Pulmonary artery endothelial cell (primary cell): ENCODE measurements at regions not wholly inside any gene's neighbourhood (a gene's known extent, or its start where the extent isn't known, plus 50 kb on each side); places are given as distances from the start of the nearest gene placed in this dataset.
"Not testable (repeated sequence)": the region's sequence is repeated elsewhere in the genome, so short reads cannot be mapped to it uniquely, and the experiment has no call there.

Experiments
- DNase-seq: peaks from one replicate; pipeline ENCODE4 v3.0.0-alpha.2; 2011; ENCODE audit warnings: low read depth, low spot score

DNA sequence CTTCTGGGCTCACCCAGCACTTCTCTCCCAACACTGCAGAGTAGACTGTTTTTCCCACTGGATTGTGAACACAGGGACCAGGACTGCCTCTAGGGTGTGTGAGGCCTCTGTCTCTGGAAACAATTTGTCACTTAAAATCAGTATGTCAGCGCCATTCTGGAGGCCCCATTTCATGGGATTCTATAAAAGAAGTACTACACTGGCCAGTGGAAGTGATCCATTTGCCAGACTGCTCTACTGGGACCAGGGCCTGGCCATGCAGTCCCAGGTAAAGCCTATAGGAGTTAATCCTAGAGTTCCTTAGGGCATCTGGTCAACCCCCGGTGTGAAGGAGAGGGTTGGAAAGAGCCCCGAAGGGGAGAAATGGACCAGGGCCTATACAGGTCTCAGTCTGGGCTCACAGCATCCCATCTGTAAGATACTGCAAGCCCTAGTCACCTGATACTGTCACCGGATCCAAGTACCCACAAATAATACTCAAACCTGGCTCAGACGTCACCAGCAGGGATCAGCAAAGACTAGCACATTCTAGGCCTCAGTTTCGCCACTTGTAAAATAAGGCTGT lies 245.0 kb downstream of the FOXD2 start:
- no peak for DNase-seq

DNA sequence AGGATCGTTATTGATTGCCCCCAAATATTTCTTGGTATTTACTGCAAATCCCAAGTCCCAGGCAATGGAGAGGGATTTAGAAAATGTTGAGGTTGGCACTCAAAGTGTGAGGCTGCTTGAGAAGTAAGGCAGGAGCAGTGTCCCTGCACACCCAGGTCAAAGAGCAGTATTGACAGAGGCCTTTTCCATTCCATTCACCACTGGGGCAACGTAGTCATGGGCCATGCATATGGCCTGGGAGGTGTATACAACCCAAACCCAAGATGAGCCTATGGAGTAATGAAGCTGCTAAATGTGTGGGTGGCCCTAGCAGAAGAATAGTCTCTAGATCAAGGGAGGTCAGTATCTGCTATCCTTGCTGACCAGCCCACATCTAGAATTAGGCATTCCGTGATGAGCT lies 245.6 kb downstream of the FOXD2 start:
- no peak for DNase-seq

DNA sequence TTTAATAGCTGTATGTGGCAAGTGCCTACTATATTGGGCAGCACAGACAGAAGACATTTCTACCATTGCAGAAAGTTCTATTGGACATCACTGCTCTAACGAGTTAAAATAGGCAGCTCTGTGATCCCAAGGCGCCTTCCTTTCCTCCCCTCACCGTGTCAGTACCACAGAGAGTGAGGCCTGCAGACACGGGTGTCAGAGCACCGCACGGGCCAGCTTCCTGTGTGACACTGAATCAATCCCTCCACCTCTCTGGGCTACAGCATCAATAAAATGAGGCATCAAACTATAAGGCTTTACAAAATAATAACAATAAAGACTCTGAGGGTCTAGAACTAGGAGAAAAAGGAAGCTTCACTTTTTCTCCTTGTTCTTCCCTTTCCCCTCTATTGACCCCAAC lies 246.7 kb downstream of the FOXD2 start:
- no peak for DNase-seq

DNA sequence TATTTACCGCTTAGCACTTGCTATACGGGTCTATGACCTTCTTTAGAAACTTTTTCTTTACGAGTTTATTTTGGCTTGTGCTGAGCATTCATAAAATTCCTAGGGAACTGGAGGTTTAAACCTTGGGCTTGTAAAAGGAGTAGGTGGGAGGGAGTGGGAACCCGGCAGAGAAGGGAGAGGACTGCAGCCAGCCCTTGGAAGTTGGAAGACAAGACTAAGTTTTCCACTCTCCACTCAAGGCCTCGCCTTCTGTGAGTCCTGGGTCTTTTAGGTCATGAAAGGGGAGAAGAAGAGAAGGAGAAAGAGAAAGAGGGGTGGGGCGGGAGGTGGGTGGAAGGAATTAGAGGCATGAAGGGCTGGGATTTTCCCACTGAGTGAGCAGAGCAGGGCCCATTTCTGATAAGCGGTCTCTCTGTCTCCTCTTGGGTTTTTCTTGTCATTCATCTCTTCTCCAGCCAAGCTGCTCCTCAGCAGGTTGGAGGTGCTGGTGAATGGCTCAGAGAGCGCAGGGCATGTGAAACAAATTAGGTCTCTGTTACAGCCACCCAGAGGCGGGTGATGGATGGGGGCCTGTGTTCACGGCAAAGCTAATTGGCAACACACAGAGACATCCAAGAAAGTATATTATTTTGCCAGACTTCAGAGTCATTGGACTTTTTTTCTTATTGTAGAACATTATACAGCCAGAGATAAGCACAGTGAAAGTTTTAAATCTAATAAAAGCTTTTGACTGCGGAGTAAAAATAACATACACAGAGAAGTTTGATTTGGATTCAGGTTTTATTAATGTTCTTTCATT lies 247.3 kb downstream of the FOXD2 start:
- no peak for DNase-seq

DNA sequence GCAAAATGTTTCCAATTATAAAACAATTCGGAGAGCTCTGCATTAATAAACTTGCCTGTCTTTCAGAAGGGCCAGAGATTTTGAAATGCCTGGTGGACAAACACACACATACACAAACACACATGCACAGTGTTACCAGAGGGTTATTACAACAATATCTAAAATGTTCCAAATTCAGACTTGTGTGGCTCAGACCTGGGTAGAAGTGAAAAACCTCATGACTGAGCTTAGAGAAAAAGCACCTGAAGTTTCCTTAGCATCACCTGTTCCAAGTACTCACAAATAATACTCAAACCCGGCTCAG lies 247.9 kb downstream of the FOXD2 start:
- DNase-seq = no peak

DNA sequence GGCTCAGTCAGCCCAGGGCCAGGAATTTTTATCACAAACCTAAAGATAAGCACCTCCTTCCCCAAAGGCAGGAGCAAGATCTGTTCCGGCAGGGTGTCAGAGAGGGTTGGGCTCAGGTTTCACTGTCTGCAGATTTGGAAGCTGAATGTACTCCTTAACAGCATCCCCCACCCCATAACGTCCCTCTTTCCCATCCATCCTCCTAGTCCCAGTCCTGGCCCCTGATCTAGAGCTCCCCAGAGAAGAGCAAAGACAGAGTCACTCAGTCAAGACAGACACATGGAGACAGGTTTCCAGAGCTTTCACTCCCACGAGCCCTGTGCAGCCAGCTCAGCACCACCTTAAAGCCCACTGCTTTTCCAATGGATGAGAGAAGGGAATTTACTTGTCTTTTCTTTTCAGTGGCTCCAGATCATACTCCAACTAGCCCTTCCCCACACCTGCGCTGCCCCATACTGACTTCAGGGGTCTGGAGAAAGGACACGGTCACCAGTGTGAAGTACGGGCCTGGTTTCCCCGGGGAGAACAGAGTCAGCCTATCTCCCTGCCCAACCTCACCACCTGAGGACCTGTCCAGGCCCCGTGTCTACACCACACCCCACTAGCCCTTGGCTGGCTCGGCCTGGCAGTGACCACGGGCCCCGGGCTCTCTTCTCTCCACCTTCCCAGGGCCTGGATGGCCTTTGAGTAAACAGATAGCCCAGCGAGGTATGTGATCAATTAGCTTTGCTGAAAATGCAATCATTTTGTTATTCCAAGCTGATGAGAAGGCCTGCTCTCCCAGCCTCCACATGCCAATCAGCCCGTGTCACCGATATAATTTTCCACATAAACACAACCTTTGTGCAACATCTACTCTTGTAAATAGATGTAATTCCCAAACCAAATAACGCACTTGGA lies 249.1 kb downstream of the FOXD2 start:
- no peak for DNase-seq

DNA sequence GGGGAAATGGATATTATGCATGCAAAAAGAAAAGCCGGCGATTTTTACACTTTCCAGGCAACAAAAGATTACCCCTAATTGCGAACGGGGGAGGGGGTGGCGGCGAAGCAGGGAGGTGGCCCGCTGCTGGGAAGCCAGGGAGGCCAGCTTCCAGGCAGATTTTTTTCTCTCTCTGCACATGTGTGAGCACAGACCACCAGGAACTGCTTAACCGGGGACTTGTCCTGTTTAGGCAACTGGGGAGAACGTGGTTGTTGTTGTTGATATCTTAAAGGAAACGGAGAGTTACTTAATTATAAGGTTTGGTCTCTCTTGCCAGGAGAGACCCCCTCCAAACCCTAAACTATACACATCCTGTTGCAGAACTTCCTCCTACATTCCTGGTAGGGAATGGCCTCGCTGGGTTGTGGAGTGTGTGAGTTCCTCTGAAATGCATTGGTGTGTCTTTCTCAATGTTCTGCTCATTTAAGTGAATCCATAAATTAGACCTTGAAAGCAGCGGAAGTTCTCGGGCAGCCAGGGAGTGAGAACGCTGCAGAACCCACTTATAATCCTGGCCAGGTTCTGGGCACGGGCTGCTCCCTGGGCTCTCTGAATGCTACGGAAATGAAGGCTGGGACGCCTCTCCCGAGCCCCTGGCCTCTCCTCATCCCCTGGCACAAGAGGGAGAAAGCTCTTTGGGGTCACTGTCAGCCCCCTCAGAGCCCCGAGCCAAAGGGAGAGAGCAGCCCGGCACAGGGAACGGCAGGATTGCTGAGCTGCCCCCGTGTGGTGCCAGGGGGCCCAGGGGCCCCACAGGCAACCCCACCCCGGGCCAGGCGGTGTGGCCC lies 250.0 kb downstream of the FOXD2 start:
- DNase-seq = no peak

DNA sequence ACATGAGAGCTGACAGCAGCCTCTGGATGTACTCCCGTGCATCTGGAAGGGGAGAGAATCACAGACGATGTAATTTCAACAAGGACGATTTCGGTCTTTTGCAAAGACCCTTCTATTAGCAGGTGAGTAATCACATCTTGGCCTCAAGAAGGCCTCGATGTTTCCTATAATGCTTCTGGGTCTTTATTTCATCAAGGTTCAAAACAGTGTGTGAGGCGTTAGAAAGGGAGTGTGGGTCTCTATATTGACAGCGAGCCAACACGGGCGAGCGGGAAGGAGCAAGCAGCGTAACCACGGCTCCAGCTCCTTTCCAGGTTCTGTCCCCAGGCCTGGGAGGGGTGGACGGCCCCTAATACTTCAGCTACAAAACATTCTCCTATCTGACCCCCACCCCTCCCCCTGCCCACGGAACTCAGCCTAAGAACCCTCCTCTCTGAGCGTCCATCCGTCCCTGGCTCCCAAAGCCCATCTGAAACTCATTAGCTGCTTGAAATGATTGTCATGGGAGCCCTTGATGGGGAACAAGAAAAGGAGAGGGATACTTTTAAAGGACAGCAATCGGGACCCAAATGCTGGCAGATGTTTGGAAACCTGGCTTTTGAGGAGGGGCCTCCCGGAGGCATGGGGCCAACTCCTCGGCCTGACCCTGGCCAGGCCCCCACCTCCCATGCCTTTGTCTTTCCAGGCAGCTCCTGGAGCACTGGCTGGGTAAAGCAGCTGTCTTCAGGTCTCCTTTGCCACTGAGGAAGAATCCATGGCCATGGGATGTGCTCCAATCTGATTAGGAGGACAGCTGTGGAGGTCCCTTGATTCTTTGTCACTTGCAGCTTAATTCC lies 250.8 kb downstream of the FOXD2 start:
- no peak for DNase-seq

DNA sequence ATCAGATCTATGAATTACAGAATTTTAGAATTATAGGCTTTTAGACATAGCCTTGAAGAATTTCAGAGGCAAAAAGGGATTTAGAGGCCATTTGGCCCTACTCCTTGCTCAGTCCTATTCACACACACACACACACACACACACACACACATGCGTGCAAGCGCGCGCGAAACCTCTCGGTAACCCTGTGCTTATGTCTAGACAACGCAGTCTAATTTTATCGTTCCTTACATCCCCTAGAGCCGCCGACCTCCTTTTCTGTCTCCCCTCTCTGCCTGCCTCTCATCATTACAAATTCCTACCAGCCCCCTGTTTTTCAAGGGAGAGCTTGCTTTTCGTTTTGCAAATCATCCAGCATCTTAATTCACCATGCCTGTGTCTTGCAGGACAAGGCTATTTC lies 252.1 kb downstream of the FOXD2 start:
- no peak for DNase-seq

DNA sequence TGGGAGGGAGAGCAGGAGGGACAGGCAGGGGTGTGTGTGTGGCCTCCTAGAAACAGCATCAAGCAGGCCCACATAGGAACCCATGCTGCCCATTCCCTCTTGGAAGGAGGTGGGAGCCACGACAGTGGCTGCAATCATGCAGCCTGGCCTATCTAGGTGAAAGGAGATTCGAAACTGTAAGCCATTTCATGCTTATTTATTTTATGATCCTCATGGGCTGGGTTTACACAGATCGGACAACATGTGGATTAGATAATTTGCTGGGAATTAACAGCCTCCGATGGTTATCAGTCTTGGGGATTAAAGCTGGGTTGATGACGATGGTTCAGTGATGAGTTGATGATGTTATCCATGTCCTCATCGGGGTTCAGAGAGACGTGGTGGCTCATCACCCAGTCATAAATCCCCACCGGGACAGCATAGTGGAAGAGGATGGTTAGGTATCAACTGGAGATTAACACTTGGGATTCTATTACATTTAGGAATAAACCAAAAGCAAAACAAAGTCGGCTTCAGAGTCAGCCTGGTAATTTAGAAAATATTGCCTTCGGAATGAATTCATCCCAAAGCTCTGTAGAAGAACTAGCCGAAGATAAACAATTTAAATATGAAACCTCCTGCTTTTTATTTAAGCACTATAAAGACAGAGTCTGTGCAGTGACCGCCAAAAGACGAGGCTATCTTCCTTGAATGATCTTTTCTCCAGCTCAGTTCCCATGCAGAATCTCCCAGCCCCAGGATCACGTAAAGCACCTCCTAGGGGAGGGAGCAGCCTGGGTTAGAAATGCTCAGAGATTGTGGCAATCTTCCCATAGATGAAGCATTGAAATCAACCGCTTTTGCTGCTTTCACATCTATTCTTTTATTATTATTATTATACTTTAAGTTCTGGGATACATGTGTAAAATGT lies 252.8 kb downstream of the FOXD2 start:
- no peak for DNase-seq

DNA sequence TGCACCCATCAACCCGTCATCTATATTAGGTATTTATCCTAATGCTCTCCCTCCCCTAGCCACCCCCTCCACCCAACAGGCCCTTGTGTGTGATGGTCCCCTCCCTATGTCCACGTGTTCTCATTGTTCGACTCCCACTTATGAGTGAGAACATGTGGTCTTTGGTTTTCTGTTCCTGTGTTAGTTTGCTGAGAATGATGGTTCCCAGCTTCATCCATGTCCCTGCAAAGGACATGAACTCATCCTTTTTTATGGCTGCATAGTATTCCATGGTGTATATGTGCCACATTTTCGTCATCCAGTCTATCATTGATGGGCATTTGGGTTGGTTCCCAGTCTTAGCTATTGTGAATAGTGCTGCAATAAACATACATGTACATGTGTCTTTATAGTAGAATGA lies 253.4 kb downstream of the FOXD2 start:
- not testable (repeated sequence) for DNase-seq

DNA sequence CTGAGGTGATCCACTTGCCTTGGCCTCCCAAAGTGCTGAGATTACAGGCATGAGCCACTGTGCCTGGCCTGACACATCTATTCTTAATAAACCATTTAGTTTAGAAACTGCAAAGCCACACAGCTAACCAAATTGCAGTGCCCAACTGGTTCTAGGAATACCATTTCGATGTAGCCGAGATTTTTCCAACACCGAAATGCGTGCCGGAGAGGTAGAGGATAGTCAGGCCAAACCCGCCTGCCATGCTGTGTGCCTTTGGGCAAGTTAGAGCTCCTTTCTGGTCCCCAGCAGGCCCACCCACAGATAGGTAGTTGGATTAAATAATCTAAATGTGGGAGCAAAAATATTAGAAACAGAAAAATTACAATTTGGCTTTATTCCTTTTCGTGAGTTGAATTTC lies 254.4 kb downstream of the FOXD2 start:
- no peak for DNase-seq

DNA sequence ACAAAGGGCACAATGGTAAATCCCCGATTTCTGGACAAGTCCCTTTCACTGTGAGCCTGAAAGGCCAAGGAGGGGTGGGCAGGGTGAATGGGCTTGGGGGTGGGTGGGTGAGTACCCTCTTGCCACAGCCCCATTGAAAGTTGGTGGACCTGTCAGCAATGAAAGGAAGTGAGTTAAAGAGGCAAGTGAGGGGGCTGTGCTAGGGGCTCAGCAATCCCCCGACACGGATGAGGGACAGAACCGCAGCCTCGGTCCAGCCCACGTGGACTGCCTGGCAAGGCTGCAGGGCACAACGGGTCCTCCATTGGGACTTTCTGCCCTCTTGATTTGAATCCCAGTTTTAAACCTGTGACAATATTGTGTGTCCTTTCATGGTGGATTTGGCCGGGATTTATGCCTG lies 255.3 kb downstream of the FOXD2 start:
- DNase-seq = no peak

DNA sequence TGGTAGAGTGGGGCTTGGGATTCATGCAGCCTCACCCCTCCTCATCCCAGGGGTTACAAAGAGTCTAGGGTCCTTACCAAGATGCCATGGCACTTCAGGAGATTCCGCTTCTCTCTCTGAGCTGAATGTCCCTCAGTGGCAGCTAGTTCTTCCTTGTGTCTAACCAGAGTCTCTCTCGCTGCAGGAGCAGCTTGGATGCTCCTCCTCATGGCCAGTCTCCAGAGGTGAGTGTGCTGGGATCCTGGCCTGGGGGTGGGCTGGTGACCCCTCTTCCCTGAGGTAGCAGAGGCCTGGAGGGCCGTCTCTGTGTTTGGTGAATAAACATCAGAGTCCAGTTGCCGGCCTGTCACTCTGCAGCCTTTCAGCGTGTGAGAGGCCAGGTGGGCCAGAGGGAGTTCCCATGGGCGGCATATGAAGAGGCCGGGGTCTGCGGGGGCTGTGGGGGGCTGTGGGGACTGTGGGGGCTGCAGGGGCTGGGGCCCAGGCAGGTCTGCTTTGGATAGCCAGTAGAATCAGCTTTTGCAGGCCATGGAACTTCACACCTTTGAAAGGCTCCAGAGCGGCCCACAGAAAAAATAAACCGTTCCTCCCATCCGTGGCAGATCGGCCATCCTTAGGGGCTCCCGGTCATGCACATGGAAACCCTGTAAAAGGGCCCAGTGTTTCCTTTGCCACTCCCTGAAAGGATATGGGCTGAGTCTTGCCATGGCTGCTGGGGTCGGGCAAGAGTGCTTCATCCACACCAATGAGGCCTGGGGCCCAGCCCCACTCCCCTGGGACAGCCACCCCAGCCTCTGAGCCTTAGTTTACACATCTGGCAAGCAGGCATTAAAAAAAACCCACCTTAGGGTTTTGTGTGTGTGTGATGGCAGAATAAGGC lies 256.4 kb downstream of the FOXD2 start:
- DNase-seq = no peak

DNA sequence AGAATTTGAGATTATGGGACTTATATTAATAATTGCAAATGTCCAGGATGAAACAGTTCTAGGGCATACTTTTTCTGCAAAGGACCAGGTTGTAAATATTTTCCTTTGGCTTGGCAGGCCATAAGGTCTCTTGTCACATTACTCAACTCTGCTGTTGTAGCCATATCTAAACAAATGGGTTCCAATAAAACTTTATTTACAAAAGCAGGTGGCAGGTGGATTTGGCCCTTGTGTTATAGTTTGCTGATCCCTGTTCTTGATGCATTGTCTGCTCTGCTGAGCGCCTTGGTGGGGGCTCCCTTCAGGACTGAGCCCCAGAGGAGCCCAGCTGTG lies 258.5 kb downstream of the FOXD2 start:
- DNase-seq = no peak

DNA sequence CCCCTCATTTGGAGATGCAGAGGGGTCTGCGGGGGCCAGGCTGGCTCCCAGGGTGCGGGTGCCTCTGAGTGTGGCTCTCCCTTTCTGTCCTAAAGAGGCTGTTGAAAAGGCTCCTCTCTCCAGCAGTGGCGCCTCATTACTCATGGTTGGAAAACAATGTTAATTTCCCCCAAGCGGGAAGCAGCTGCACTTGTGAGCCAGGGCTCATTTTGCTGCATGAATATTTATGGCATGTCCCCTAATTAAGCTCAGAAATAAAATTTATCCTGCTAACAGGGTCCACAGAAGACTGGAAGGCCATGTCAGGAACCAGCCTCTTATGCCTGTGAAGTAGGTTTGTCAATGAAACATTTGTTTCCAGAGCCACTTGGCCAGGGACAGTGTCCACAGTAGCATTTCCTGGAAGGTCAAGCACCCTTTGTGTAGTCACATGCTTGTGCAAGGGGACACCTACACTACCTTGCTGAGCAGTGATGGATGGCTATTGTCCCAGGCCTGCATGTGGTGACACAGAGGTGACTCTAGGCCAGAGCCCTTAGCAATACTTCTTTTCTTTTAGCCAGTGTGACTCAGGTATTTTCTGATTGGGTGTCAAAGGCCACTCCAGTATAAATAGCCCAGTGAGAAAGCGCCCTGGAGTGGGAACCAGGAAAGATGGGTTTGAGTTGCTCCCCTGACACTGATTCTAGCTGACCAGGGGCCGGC lies 259.0 kb downstream of the FOXD2 start:
- no peak for DNase-seq

DNA sequence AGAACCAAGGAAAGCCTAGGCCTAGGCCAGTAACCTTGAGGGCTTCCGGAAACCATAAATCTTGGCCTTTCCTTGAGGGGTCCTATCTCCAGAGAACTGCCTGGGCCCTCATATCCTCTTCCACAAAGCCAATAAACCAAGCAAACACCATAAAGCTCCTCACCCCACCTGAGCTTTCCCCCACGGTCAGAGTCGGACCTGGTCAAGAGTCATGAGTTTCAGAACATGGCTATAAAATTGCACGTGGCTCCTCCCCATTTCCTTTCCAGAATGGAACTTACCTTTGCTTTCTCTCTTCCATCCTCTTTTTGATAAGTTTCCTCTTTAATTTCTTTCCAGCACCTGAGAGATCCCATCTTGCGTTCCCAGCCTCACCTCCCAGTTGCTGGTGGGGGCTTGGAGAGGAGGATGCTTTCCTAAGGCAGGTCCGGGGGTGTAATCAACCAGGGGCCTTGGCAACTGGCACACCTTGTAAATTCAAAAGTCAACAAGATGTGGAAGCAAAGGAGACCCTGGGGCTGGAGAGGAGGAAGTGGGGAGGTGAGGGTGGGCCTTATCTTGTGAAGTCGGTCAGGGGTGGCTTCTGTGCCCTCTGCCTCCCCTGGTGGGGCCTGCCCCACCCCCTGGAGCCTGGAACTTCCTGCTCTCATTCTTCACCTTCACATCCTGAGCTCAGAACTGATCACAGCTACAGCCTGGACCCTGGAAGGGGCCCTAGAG lies 259.9 kb downstream of the FOXD2 start:
- DNase-seq = no peak
